Ishikawa (cell line): ENCODE measurements at regions not wholly inside any gene's neighbourhood (a gene's known extent, or its start where the extent isn't known, plus 50 kb on each side); places are given as distances from the start of the nearest gene placed in this dataset.

Experiments used
- CEBPB ChIP-seq: IDR thresholded peaks from 2 replicates; pipeline ENCODE4 v1.6.1; 2012
- CREB1 ChIP-seq: IDR thresholded peaks from 2 replicates; pipeline ENCODE4 v1.6.1; 2012; ENCODE audit warnings: low read depth
- EGR1 ChIP-seq: IDR thresholded peaks from 2 replicates; pipeline ENCODE4 v1.6.1; 2012
- EP300 ChIP-seq: IDR thresholded peaks from 2 replicates; pipeline ENCODE4 v1.6.1; 2012; ENCODE audit warnings: borderline replicate concordance
- FOXM1 ChIP-seq: IDR thresholded peaks from 2 replicates; pipeline ENCODE4 v1.6.1; 2012; ENCODE audit warnings: low read depth, borderline replicate concordance
- MAX ChIP-seq: IDR thresholded peaks from 2 replicates; pipeline ENCODE4 v1.6.1; 2012
- NFIC ChIP-seq: IDR thresholded peaks from 2 replicates; pipeline ENCODE4 v1.6.1; 2012
- RAD21 ChIP-seq: IDR thresholded peaks from 2 replicates; pipeline ENCODE4 v1.6.1; 2012; ENCODE audit warnings: low read depth
- REST ChIP-seq: IDR thresholded peaks from 2 replicates; pipeline ENCODE4 v1.6.1; 2012; ENCODE audit warnings: low read depth, mild to moderate bottlenecking
- TAF1 ChIP-seq: IDR thresholded peaks from 2 replicates; pipeline ENCODE4 v1.6.1; 2012; ENCODE audit warnings: low read depth, mild to moderate bottlenecking
- TCF12 ChIP-seq: IDR thresholded peaks from 2 replicates; pipeline ENCODE4 v1.6.1; 2012; ENCODE audit warnings: low read depth
- TEAD4 ChIP-seq: IDR thresholded peaks from 2 replicates; pipeline ENCODE4 v1.6.1; 2012
- USF1 ChIP-seq: IDR thresholded peaks from 2 replicates; pipeline ENCODE4 v1.6.1; 2012
- YY1 ChIP-seq: IDR thresholded peaks from 2 replicates; pipeline ENCODE4 v1.6.1; 2012; ENCODE audit warnings: low read depth
- ZBTB7A ChIP-seq: IDR thresholded peaks from 2 replicates; pipeline ENCODE4 v1.6.1; 2012; ENCODE audit warnings: low read depth

GRCh38 chr14:44741431-44741830 is 220.3 kb downstream of the KLHL28 start:
- no peak for TF ChIP-seq MAX
- no peak for TF ChIP-seq USF1
- no peak for TF ChIP-seq EP300

GRCh38 chr14:44736326-44736725 is 225.4 kb downstream of the KLHL28 start:
- no peak for TF ChIP-seq REST
- no peak for TF ChIP-seq EGR1
- TF ChIP-seq TCF12 = no peak
- TF ChIP-seq FOXM1 = no peak
- TF ChIP-seq YY1 = no peak
- no peak for TF ChIP-seq MAX
- TF ChIP-seq USF1 = no peak
- no peak for TF ChIP-seq RAD21
- no peak for TF ChIP-seq CREB1
- no peak for TF ChIP-seq TAF1
- no peak for TF ChIP-seq TEAD4
- TF ChIP-seq ZBTB7A = no peak
- TF ChIP-seq CEBPB = no peak
- TF ChIP-seq NFIC = no peak

GRCh38 chr14:44732144-44732543 is 225.1 kb upstream of the FSCB start:
- TF ChIP-seq USF1 (no peak), YY1 (no peak), MAX (no peak), RAD21 (peak; percentile 16; the same call in 1 of the 2 replicates), ZBTB7A (no peak), CEBPB (no peak), EP300 (peak; percentile 96), TEAD4 (peak; percentile 74), CREB1 (no peak), NFIC (peak; percentile 77), REST (no peak), TCF12 (peak; percentile 95), EGR1 (no peak), TAF1 (no peak), FOXM1 (peak; percentile 92)

GRCh38 chr14:44730860-44731259 is 223.8 kb upstream of the FSCB start:
- TF ChIP-seq ZBTB7A (no peak), TAF1 (no peak), TCF12 (no peak), FOXM1 (no peak), MAX (no peak), REST (no peak), NFIC (no peak), CEBPB (no peak), EP300 (no peak), USF1 (no peak), YY1 (no peak), TEAD4 (no peak), CREB1 (no peak), EGR1 (no peak), RAD21 (no peak)
